H1 (cell line): ENCODE measurements at regions not wholly inside any gene's neighbourhood (a gene's known extent, or its start where the extent isn't known, plus 50 kb on each side); places are given as distances from the start of the nearest gene placed in this dataset.

ENCODE experiments used
- CTCF ChIA-PET: fragments of 300-600 bp; sonication (Branson Sonifier 250); formaldehyde crosslinking; loops from one replicate; lab custom pipeline; 2021; ENCODE audit not compliant: partially characterized antibody; lab: Charles Lee
- POLR2A ChIA-PET: fragments of 300-600 bp; sonication (Branson Sonifier 250); formaldehyde crosslinking; loops from one replicate; lab custom pipeline; 2021; ENCODE audit warnings: inconsistent platforms; ENCODE audit not compliant: partially characterized antibody; lab: Charles Lee
- DNase-seq, 2 experiments: peaks; one replicate each; pipeline versions ENCODE4 v3.0.0 to v3.0.0-alpha.2; 2010 to 2022; ENCODE audit warnings: low spot score in 2 of 2, low read depth in 1 of 2, mixed read lengths in 1 of 2
- FAIRE-seq: peaks from 2 replicates; lab custom pipeline; 2011; peaks lifted over from hg19 to GRCh38; lab: Jason Lieb, UNC
- H2AFZ ChIP-seq: 2 replicates; pipeline ENCODE4 v1.8.1; 2012; ENCODE audit warnings: low read length, inconsistent platforms
- H2AK5ac ChIP-seq: 2 replicates; pipeline ENCODE4 v1.6.1; 2013; ENCODE audit warnings: low read depth, low read length
- H2BK120ac ChIP-seq: replicated peaks from 2 replicates; pipeline ENCODE3; 2013; ENCODE audit warnings: low read depth, low read length, inconsistent platforms
- H2BK12ac ChIP-seq: 2 replicates; pipeline ENCODE4 v1.6.1; 2013; ENCODE audit warnings: low read depth, low read length
- H2BK15ac ChIP-seq: 2 replicates; pipeline ENCODE4 v1.6.1; 2013; ENCODE audit warnings: low read length
- H2BK20ac ChIP-seq: 2 replicates; pipeline ENCODE4 v1.6.1; 2013; ENCODE audit warnings: low read length
- H2BK5ac ChIP-seq: 2 replicates; pipeline ENCODE4 v1.6.1; 2013; ENCODE audit warnings: low read depth, low read length
- H3K14ac ChIP-seq: 2 replicates; pipeline ENCODE4 v1.6.1; 2013; ENCODE audit warnings: inconsistent platforms; ENCODE audit not compliant: insufficient read length
- H3K18ac ChIP-seq: 2 replicates; pipeline ENCODE4 v1.6.1; 2013; ENCODE audit warnings: low read length; ENCODE audit errors: extremely low read depth
- H3K23ac ChIP-seq: 2 replicates; pipeline ENCODE4 v1.6.1; 2013; ENCODE audit warnings: inconsistent platforms; ENCODE audit not compliant: insufficient read length
- H3K23me2 ChIP-seq: 2 replicates; pipeline ENCODE4 v1.6.1; 2013; ENCODE audit warnings: low read depth, low read length
- H3K27ac ChIP-seq: 2 replicates; pipeline ENCODE4 v1.6.1; 2011; ENCODE audit warnings: low read depth, low read length, inconsistent platforms
- H3K27me3 ChIP-seq, 4 experiments: replicated peaks in 1 of 4; 1 replicate in 1 of 4; 2 replicates in 3 of 4; pipeline versions ENCODE4 v1.6.1 to v1.8.1; 2011 to 2013; ENCODE audit warnings: low read length in 3 of 4, mild to moderate bottlenecking in 3 of 4, inconsistent platforms in 2 of 4, mixed read lengths in 2 of 4, moderate library complexity in 1 of 4; ENCODE audit not compliant: control insufficient read depth in 3 of 4, insufficient read depth in 3 of 4; ENCODE audit errors: extremely low read depth in 1 of 4
- H3K36me3 ChIP-seq, 4 experiments: 2 replicates each; pipeline versions ENCODE4 v1.6.1 to v1.8.1; 2011 to 2013; ENCODE audit warnings: mild to moderate bottlenecking in 4 of 4, low read length in 3 of 4, moderate library complexity in 2 of 4, control low read depth in 1 of 4, inconsistent platforms in 1 of 4; ENCODE audit not compliant: insufficient read depth in 4 of 4, control insufficient read depth in 2 of 4
- H3K4ac ChIP-seq: replicated peaks from 2 replicates; pipeline ENCODE3; 2013; ENCODE audit warnings: low read length, low read depth, mixed read lengths, inconsistent platforms; ENCODE audit not compliant: insufficient read length
- H3K4me1 ChIP-seq, 4 experiments: replicated peaks in 1 of 4; 1 replicate in 1 of 4; 2 replicates in 3 of 4; pipeline versions ENCODE4 v1.6.1 to v1.8.1; 2011 to 2013; ENCODE audit warnings: low read length in 3 of 4, inconsistent platforms in 2 of 4, mixed read lengths in 1 of 4; ENCODE audit not compliant: insufficient read depth in 4 of 4, control insufficient read depth in 3 of 4
- H3K4me2 ChIP-seq, 2 experiments: 2 replicates each; pipeline versions ENCODE4 v1.6.1 to v1.8.1; 2011 to 2013; ENCODE audit warnings: low read depth in 2 of 2, low read length in 2 of 2, control low read depth in 1 of 2, inconsistent platforms in 1 of 2, mild to moderate bottlenecking in 1 of 2; ENCODE audit not compliant: insufficient read depth in 1 of 2
- H3K4me3 ChIP-seq, 4 experiments: fragments of 200-600, 300-600 bp in 1 of 4; sonication (generic), shearing (Covaris generic), sonication (Bioruptor Twin) in 1 of 4; 2 replicates each; pipeline versions ENCODE4 v1.5.1 to v1.8.1; 2011 to 2016; ENCODE audit warnings: low read length in 4 of 4, low read depth in 3 of 4, control low read depth in 2 of 4, inconsistent platforms in 2 of 4, mild to moderate bottlenecking in 2 of 4, mixed read lengths in 1 of 4, moderate library complexity in 1 of 4; ENCODE audit not compliant: insufficient read depth in 2 of 4; ENCODE audit errors: extremely low read depth in 1 of 4
- H3K56ac ChIP-seq: replicated peaks from 2 replicates; pipeline ENCODE3; 2013; ENCODE audit warnings: low read depth, mild to moderate bottlenecking, mixed read lengths, low read length, inconsistent platforms; ENCODE audit not compliant: insufficient read length
- H3K79me1 ChIP-seq: 2 replicates; pipeline ENCODE4 v1.6.1; 2013; ENCODE audit warnings: low read depth, low read length, control low read depth
- H3K79me2 ChIP-seq, 2 experiments: 2 replicates each; pipeline versions ENCODE4 v1.6.1 to v1.8.1; 2012 to 2013; ENCODE audit warnings: low read length in 2 of 2, mild to moderate bottlenecking in 2 of 2, inconsistent platforms in 1 of 2; ENCODE audit not compliant: insufficient read depth in 2 of 2, control insufficient read depth in 1 of 2
- H3K9ac ChIP-seq, 4 experiments: replicated peaks in 1 of 4; 1 replicate in 1 of 4; 2 replicates in 3 of 4; pipeline versions ENCODE4 v1.6.1 to v1.8.1; 2011 to 2013; ENCODE audit warnings: low read depth in 3 of 4, low read length in 3 of 4, control low read depth in 2 of 4, mild to moderate bottlenecking in 2 of 4, moderate library complexity in 2 of 4, inconsistent platforms in 1 of 4; ENCODE audit errors: extremely low read depth in 1 of 4
- H3K9me3 ChIP-seq, 2 experiments: 2 replicates each; pipeline versions ENCODE4 v1.6.1 to v1.8.1; 2012 to 2013; ENCODE audit warnings: mild to moderate bottlenecking in 2 of 2, moderate library complexity in 2 of 2, control low read depth in 1 of 2, inconsistent platforms in 1 of 2, low read depth in 1 of 2, low read length in 1 of 2, mixed read lengths in 1 of 2; ENCODE audit not compliant: insufficient read depth in 2 of 2
- H4K20me1 ChIP-seq, 2 experiments: replicated peaks in 1 of 2; 2 replicates each; pipeline versions ENCODE3 to v1.8.1; 2011 to 2013; ENCODE audit warnings: inconsistent platforms in 2 of 2, low read length in 2 of 2, mild to moderate bottlenecking in 1 of 2; ENCODE audit not compliant: insufficient read depth in 2 of 2, control insufficient read depth in 1 of 2
- H4K5ac ChIP-seq: 2 replicates; pipeline ENCODE4 v1.6.1; 2013; ENCODE audit warnings: low read length, low read depth, mixed read lengths, inconsistent platforms; ENCODE audit not compliant: insufficient read length
- H4K8ac ChIP-seq: 2 replicates; pipeline ENCODE4 v1.8.0; 2013; ENCODE audit warnings: mild to moderate bottlenecking, moderate library complexity, low read length, inconsistent platforms; ENCODE audit not compliant: insufficient read depth; ENCODE audit errors: extremely low read depth
- H4K91ac ChIP-seq: replicated peaks from 2 replicates; pipeline ENCODE3; 2013; ENCODE audit warnings: low read length, mixed read lengths, inconsistent platforms; ENCODE audit not compliant: insufficient read length
- CBX5 ChIP-seq: fragments of 300-800, 300-1000 bp; sonication (generic); IDR thresholded peaks from 2 replicates; pipeline ENCODE4 v1.7.1; 2016; ENCODE audit warnings: antibody characterized with exemption, low read length, low read depth
- JUN ChIP-seq: IDR thresholded peaks from 2 replicates; pipeline ENCODE4 v1.6.1; 2011; ENCODE audit warnings: low read depth, mild to moderate bottlenecking, improper control_type of control experiment, low read length
- RAD21 ChIP-seq, 2 experiments: IDR thresholded peaks in 1 of 2; conservative IDR thresholded peaks in 1 of 2; 2 replicates each; pipeline ENCODE4 v1.6.1; 2011; ENCODE audit warnings: low read depth in 2 of 2, low read length in 2 of 2, improper control_type of control experiment in 1 of 2, inconsistent platforms in 1 of 2, mild to moderate bottlenecking in 1 of 2, moderate library complexity in 1 of 2
- RFX5 ChIP-seq: IDR thresholded peaks from 2 replicates; pipeline ENCODE4 v1.6.1; 2011; ENCODE audit warnings: low read depth, low read length, improper control_type of control experiment, borderline replicate concordance
- TAF1 ChIP-seq: IDR thresholded peaks from 2 replicates; pipeline ENCODE4 v1.6.1; 2011; ENCODE audit warnings: mild to moderate bottlenecking, low read depth, low read length
- TBP ChIP-seq: IDR thresholded peaks from 2 replicates; pipeline ENCODE4 v1.6.1; 2011; ENCODE audit warnings: low read depth, low read length, improper control_type of control experiment
- YY1 ChIP-seq: IDR thresholded peaks from 2 replicates; pipeline ENCODE4 v1.6.1; 2011; ENCODE audit warnings: low read depth, mild to moderate bottlenecking, low read length
- WGBS, 2 experiments: shearing (Covaris generic) in 1 of 2; methylation state at CpG; one replicate each; pipeline versions ENCODE4 v1.1.6 to v1.1.7; 2013 to 2015; ENCODE audit warnings: low lambda C conversion rate in 2 of 2, mixed read lengths in 2 of 2, inconsistent platforms in 1 of 2, low coverage in 1 of 2, missing lambda C conversion rate in 1 of 2; ENCODE audit not compliant: insufficient replicate concordance in 2 of 2, insufficient coverage in 1 of 2, insufficient read length in 1 of 2; ENCODE audit errors: extremely low coverage in 1 of 2, missing lambda C conversion rate in 1 of 2; 5-methylcytosine and 5-hydroxymethylcytosine counted together
- TF ChIP-seq, protein P1 (sequence below), 3 experiments: IDR thresholded peaks; 1 replicate in 2 of 3; 2 replicates in 1 of 3; pipeline versions ENCODE4 v1.5.1 to v1.6.1; 2011; ENCODE audit warnings: low read length in 3 of 3, mild to moderate bottlenecking in 3 of 3, inconsistent platforms in 2 of 3, low read depth in 1 of 3, moderate library complexity in 1 of 3; ENCODE audit not compliant: insufficient read depth in 1 of 3; ENCODE audit errors: control extremely low read depth in 1 of 3

DNA sequence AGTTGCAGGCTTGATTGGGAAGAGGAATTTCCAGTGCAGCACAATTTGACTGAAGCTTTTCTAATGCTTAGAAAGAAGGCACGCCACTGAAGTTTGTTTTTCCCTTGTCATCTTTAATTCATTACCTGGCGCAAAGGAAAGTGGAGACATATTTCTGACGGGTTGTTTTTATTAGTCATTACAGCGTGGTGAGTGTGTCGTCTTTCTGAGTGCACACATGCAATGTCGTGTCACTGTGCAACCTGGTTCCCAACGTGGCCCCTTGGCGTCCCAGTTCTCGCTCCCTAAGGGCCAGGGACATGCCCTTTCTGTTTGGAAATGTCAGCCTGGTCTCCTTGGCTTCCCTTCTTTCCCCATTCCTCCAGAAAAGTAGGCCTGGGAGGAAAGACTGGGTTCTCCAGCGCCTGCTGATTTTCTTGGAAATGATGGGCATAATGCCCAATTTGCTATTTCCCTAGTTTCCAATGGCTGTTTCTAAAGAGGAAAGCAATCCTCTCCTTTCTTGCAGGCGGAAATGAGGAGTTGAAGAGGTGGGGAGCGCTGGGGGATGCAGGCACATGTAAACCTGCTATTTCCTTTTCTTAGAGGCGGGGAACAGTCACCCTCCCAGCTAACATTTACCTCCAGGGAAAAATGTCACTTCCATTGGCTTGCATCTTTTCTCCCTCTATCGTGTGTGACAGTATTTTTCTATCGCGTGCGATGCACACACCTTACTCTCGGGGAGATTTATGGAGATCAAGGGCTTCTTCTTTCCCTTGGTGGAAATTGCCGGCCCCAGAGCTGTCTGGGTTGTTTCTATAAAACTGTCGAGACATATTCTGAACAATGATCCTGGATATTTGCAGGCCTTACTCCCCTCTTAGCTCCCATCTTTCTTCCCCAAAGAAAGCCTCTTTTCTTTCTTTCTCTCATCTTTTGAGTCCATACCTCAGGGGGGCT, 249.8 kb downstream of the ARHGAP12 start:
- Histone ChIP-seq H3K4me1 (peaks cover 6 to 10% (median 9%) of the 10 kb centered on the region in 4 experiments), H3K79me1 (no peaks in the 10 kb centered on the region), H2BK20ac (no peak overlapping the region; the same call in 1 of the 2 replicates), H3K36me3 (peaks cover 0 to 4% (median 0%) of the 10 kb centered on the region in 4 experiments; a peak in 1 of 8 replicates), H4K8ac (no peak overlapping the region), H2AFZ (no peak overlapping the region), H2BK12ac (peak overlapping the region; percentile 53; the same call in 1 of the 2 replicates), H2BK15ac (0 out of 2 replicates have a peak overlapping the region, but pooled peaks have one; percentile 31), H2BK5ac (peak overlapping the region; percentile 86; the same call in 1 of the 2 replicates), H2BK120ac (no peak overlapping the region), H3K56ac (no peak overlapping the region), H3K18ac (peak overlapping the region; percentile 75; the same call in 1 of the 2 replicates), H3K27ac (no peak overlapping the region), H3K23me2 (no peaks in the 10 kb centered on the region), H3K4me3 (no peak overlapping the region), H3K9me3 (peaks cover 33 to 36% of the 10 kb centered on the region in 2 experiments; a peak in 3 of 4 replicates), H3K14ac (no peak overlapping the region), H3K27me3 (no peaks in the 10 kb centered on the region), H3K79me2 (no peaks in the 10 kb centered on the region), H4K91ac (no peak overlapping the region), H4K20me1 (no peaks in the 10 kb centered on the region), H3K4ac (no peak overlapping the region), H2AK5ac (no peak overlapping the region), H4K5ac (no peak overlapping the region), H3K4me2 (peak overlapping the region in 1 of 2 experiments; percentile 33; a peak in 1 of 4 replicates), H3K23ac (no peak overlapping the region), H3K9ac (no peak overlapping the region)
- ChIA-PET CTCF (interaction anchor here (0.9 kb wide), 1 partner anchor 11 kb away, joined by 3 read pairs; no protein-coding TSS in a partner anchor), POLR2A (interaction anchor here (1.3 to 1.7 kb wide), 2 partner anchors 12 to 16 kb away, joined by 3 to 4 read pairs; no protein-coding TSS in a partner anchor)
- 90% methylated on average over 18 of the region's 20 CpGs; no CpG with 5 or more reads in 1 of the 2 experiments for WGBS, 2 experiments
- DNase-seq (no peak), FAIRE-seq (no peak)
- no peak for TF ChIP-seq RFX5
- no peak for TF ChIP-seq TAF1
- no peak for TF ChIP-seq YY1
- TF ChIP-seq CBX5 = no peak
- no peak for TF ChIP-seq JUN
- TF ChIP-seq RAD21 (IDR thresholded peaks at IDR 0.05 in 1 of 2, conservative IDR thresholded peaks at IDR 0.05 in 1 of 2; ENCODE audit: low read depth in 2 of 2, low read length in 2 of 2) = no peak
- TF ChIP-seq, protein P1, sequence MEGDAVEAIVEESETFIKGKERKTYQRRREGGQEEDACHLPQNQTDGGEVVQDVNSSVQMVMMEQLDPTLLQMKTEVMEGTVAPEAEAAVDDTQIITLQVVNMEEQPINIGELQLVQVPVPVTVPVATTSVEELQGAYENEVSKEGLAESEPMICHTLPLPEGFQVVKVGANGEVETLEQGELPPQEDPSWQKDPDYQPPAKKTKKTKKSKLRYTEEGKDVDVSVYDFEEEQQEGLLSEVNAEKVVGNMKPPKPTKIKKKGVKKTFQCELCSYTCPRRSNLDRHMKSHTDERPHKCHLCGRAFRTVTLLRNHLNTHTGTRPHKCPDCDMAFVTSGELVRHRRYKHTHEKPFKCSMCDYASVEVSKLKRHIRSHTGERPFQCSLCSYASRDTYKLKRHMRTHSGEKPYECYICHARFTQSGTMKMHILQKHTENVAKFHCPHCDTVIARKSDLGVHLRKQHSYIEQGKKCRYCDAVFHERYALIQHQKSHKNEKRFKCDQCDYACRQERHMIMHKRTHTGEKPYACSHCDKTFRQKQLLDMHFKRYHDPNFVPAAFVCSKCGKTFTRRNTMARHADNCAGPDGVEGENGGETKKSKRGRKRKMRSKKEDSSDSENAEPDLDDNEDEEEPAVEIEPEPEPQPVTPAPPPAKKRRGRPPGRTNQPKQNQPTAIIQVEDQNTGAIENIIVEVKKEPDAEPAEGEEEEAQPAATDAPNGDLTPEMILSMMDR (IDR thresholded peaks at IDR 0.05; ENCODE audit: control extremely low read depth in 1 of 3, insufficient read depth in 1 of 3, low read depth in 1 of 3, low read length in 3 of 3) = no peak
- no peak for TF ChIP-seq TBP
